ENCODE measurements at regions not wholly inside any gene's neighbourhood (a gene's known extent, or its start where the extent isn't known, plus 50 kb on each side); places are given as distances from the start of the nearest gene placed in this dataset.

GRCh38 chr21:20108016-20108415, 890.2 kb upstream of the NCAM2 start:
- H3K4me3 ChIP-seq (ENCODE audit: low read depth, low read length), result no peak overlapping the region
- TF ChIP-seq, protein P1, sequence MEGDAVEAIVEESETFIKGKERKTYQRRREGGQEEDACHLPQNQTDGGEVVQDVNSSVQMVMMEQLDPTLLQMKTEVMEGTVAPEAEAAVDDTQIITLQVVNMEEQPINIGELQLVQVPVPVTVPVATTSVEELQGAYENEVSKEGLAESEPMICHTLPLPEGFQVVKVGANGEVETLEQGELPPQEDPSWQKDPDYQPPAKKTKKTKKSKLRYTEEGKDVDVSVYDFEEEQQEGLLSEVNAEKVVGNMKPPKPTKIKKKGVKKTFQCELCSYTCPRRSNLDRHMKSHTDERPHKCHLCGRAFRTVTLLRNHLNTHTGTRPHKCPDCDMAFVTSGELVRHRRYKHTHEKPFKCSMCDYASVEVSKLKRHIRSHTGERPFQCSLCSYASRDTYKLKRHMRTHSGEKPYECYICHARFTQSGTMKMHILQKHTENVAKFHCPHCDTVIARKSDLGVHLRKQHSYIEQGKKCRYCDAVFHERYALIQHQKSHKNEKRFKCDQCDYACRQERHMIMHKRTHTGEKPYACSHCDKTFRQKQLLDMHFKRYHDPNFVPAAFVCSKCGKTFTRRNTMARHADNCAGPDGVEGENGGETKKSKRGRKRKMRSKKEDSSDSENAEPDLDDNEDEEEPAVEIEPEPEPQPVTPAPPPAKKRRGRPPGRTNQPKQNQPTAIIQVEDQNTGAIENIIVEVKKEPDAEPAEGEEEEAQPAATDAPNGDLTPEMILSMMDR (IDR thresholded peaks at IDR 0.05; ENCODE audit: low read depth, low read length), result no peak
- TF ChIP-seq, protein P2, sequence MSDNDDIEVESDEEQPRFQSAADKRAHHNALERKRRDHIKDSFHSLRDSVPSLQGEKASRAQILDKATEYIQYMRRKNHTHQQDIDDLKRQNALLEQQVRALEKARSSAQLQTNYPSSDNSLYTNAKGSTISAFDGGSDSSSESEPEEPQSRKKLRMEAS (IDR thresholded peaks at IDR 0.05; ENCODE audit: low read depth, low read length), result no peak
- TF ChIP-seq POLR2A (IDR thresholded peaks at IDR 0.05; ENCODE audit: extremely low read depth, insufficient read length) (no peak), MYC (IDR thresholded peaks at IDR 0.05; ENCODE audit: low read depth, low read length) (no peak)
- DNase-seq (ENCODE audit: low read depth), result peak; percentile 36

DNA sequence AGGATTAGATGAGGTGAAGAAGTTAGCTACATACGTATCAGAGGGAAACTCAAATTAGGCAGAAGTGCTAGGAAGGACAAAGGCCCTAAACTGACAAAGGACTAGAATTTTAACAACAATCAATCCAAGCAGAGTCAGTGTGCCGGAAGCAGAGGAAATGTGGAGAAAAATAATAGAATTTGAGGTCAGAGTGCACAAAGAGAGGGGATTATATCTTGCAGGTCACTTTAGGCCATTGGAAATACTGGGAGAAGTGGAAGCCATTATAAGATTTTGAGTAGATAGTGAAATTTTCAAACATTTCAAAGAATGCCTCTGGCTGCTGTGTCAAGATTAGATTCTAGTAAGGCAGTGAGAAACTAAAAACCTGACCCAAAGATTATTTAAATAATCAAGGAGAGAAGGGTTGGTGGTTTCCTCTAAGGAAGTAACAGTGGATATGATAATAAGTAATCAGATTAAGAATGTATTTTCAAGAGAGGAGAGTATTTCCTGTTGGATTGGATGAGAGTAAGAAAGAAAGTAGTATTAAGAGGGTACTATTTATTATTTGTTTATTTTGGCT, 889.2 kb upstream of the NCAM2 start:
- TF ChIP-seq, protein P1 (IDR thresholded peaks at IDR 0.05; ENCODE audit: low read depth, low read length), result no peak
- TF ChIP-seq POLR2A (IDR thresholded peaks at IDR 0.05; ENCODE audit: extremely low read depth, insufficient read length) (no peak), MYC (IDR thresholded peaks at IDR 0.05; ENCODE audit: low read depth, low read length) (no peak)
- TF ChIP-seq, protein P2 (IDR thresholded peaks at IDR 0.05; ENCODE audit: low read depth, low read length), result no peak
- H3K4me3 ChIP-seq (ENCODE audit: low read depth, low read length), result no peak overlapping the region
- no peak for DNase-seq (ENCODE audit: low read depth)

DNA sequence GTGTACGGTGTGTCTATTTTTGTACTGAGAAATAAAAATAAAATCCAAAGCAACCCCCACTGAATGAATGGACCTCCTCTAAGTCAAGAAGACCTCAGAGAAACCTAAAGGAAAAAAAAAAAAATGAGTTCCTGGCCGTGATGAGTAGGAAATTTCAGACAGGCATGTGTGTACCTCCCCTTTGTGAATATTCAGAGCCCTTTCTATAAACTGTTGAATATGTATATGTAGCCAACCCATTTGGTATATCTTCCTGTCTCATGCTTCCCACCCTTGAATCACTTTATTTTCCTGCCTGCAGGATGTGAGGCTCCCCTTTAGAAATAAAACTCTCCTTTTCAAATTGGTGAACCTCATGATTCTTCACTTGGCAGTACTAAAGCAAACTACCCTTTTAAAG, 887.8 kb upstream of the NCAM2 start:
- TF ChIP-seq, protein P1 (IDR thresholded peaks at IDR 0.05; ENCODE audit: low read depth, low read length), result no peak
- no peak for TF ChIP-seq POLR2A (IDR thresholded peaks at IDR 0.05; ENCODE audit: extremely low read depth, insufficient read length)
- TF ChIP-seq MYC (IDR thresholded peaks at IDR 0.05; ENCODE audit: low read depth, low read length), result no peak
- TF ChIP-seq, protein P2 (IDR thresholded peaks at IDR 0.05; ENCODE audit: low read depth, low read length), result no peak
- no peak for DNase-seq (ENCODE audit: low read depth)
- H3K4me3 ChIP-seq (ENCODE audit: low read depth, low read length), result no peak overlapping the region

GRCh38 chr21:20151741-20152140, 846.5 kb upstream of the NCAM2 start:
- no peak for DNase-seq (ENCODE audit: low read depth)
- TF ChIP-seq, protein P2 (IDR thresholded peaks at IDR 0.05; ENCODE audit: low read depth, low read length), result no peak
- TF ChIP-seq, protein P1 (IDR thresholded peaks at IDR 0.05; ENCODE audit: low read depth, low read length), result no peak
- TF ChIP-seq MYC (IDR thresholded peaks at IDR 0.05; ENCODE audit: low read depth, low read length), result no peak
- no peak for TF ChIP-seq POLR2A (IDR thresholded peaks at IDR 0.05; ENCODE audit: extremely low read depth, insufficient read length)
- no peak overlapping the region for H3K4me3 ChIP-seq (ENCODE audit: low read depth, low read length)

- no peak for DNase-seq (ENCODE audit: low read depth)
- no peak overlapping the region for H3K4me3 ChIP-seq (ENCODE audit: low read depth, low read length)
- TF ChIP-seq, protein P1 (IDR thresholded peaks at IDR 0.05; ENCODE audit: low read depth, low read length), result no peak
- TF ChIP-seq MYC (IDR thresholded peaks at IDR 0.05; ENCODE audit: low read depth, low read length), result no peak
- TF ChIP-seq, protein P2 (IDR thresholded peaks at IDR 0.05; ENCODE audit: low read depth, low read length), result no peak
- TF ChIP-seq POLR2A (IDR thresholded peaks at IDR 0.05; ENCODE audit: extremely low read depth, insufficient read length), result no peak
Measured at GRCh38 chr21:20163167-20163566, 835.0 kb upstream of the NCAM2 start.
